ENCODE measurements at regions not wholly inside any gene's neighbourhood (a gene's known extent, or its start where the extent isn't known, plus 50 kb on each side); places are given as distances from the start of the nearest gene placed in this dataset.
"Not testable (repeated sequence)": the region's sequence is repeated elsewhere in the genome, so short reads cannot be mapped to it uniquely, and the experiment has no call there.

DNA sequence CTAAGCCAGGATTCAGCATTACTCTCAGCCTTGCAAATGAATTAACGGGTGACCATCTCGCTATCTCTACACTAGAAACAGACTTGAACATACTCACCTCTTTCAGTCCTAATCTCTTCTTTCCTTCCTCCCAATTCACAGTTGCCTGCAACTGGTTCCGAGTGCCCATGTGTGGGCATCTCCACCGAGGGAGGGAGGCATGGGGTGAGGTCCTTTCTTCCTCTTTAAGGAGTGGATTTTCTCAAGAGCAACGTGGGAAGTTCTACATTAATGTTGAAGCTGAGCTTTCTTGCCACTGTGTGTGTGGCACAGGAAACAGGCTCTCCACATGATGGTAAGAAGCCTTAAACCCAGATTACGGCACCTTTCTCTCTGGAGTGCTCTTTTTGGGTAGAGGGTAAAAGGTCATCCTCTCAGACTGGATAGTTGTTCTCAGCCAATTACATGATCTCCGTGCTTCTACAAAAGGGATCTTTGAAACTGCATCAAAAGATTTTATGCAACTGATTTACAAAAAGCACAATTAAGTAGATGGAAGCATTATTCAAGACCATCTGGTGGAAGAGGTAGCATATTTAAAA is 286.8 kb upstream of the NR2F2 start:
- no peak for DNase-seq (ENCODE audit: low read depth in 3 of 3)

DNA sequence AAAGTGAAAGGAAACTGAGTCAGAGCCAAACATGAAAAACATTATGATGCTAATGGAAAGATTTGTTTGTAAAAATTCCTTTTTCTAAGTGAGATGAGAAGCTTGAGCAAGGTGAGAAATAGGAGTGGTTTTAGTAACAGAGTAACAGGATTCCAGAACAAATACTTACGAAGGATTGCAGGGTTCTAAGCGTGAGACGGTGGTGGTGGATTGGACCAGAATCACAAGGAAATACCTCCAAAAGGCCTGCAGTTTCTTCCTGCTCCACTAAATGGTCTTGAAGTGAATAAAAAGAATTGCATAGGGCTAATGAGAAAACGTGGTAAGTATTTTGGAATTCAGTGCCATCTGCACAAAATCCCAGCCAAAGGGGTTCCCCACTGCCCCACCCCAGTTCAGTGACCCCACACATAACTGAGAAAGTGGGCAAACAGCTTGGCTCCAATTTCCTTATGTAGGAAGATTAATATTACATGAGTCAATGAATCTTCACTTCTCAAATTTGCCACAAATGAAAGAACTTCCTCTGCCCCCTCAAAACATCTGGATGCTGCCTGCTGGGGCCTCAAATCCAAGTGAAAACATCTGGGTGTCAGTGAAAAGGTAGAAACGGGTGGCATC is 283.8 kb upstream of the NR2F2 start:
- no peak for DNase-seq (ENCODE audit: low read depth in 3 of 3)

DNA sequence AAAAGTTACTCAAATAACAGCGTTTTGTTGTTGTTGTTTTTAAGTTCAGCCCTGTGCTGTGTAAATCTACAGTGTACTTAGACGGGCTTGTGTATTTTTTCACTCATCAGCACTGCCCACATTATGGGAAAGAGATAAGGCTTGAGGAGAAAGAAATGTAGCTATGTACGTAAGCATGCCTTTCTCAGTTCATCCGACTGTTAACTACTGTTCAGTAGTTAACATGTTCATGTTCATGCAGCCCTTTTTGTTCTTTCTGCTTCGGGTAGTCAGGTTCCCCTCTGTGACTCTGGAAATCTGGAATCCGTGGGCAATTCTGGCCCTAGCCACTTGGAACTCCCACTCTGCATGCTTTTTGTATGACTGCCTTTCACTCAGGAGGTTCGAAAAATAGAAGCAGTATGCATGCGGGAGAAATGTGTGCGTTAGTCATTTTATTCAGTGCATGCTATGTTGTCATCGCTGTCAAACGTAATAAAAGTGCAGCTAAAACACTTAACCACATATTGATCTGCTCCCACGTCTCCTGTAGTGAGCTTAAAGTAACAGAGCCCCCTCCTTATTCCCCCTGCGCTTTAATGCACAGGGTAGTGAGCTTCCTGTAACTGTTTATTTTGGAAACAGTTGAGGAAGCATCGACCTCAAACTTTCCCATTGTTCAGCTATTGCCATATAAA is 283.1 kb upstream of the NR2F2 start:
- DNase-seq (ENCODE audit: low read depth in 3 of 3) = no peak

DNA sequence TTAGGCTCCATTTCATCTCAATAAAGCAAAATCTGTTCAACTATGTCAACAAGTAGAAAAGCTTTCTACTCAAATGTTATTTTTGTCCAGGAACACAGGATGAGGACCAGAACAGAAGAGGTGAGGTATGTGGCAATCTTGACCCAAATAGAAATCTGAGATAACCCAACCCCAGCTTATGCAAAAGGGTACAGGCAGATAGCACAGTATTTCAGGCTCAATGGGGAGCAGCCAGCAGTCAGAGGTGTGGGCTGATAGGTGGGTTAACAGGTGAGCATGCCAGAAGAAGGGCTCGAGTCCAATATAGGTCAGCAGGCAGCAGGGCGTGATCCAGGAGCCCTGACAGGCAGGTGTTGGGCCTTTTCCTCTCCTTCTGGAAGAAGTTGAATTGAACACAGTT is 281.2 kb upstream of the NR2F2 start:
- no peak for DNase-seq (ENCODE audit: low read depth in 3 of 3)

DNA sequence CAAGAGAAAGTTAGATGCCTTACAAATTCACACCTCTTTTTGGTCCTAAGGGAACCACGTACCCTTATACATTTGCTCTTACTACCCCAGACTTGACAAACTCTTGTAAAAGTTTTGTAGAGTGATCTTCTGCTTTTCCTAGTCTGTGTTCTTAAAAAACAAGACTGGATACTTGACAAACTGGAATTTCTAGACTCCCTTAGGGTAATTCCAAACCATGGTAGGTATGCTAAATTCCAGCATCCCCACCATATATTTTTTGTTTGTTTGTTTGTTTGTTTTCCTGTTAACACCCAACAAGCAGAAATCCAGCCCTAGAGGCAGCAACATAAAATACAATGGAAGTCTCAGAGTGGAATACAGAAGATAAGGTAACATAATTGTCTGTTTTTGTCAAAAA is 280.7 kb upstream of the NR2F2 start:
- no peak for DNase-seq (ENCODE audit: low read depth in 3 of 3)

DNA sequence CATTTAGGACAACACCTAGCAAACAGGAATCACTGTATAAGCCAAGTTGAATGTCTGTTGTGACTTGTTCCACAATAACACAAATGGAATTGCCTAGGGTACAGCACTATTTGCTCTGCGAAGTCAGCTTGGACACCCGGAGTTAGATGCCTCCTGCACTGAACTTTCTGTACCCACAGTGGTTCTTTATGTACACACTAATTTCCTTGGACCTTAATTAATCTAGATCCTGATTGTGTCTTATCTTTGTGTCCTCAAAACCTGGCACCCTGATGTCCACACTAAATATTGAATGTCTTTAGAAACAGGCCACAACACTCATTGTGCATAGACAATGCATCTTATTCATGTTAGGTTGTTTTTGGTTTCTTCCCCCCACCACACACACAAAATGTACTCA is 278.9 kb upstream of the NR2F2 start:
- DNase-seq (ENCODE audit: low read depth in 3 of 3) = no peak

DNA sequence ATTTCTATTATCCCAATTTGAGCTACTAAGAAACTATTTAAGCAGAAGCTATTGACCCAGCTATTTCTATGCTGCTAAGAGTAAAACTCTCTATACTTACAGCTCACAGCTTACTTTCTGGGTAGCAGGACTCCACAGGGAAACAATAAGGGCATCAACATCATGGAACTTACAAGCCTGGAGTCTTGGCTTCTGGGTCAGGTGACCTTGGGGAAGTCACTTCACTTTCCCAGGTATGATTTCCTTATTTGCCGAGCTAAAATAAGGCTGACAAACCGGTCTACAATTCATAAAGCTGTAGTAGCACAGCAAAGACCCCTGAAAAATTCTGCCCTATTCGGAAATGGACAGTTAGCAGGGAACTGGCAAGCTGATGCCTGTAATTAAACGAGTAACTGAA is 278.3 kb upstream of the NR2F2 start:
- no peak for DNase-seq (ENCODE audit: low read depth in 3 of 3)

DNA sequence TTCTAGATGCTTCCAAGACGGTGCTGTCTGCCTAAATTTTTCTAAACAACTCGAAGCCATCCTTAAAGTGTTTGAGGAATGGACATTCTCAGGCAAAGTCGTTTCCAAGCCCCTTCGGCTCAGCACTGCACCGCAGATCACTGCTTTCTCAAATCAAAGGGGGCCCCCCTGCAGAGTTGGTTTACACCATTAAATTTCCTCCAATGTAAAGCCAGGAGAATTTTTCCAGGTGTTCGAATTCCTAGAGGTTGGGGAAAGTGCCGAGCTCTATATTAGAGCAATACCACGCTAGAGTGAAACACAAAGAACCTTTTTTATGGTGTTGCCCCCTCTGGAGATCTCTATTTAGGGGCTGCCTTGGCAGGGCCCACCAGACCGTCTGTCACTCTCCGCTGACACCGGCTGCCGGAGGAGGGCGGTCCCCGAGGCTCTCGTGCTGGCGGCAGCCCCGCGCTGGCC is 277.9 kb upstream of the NR2F2 start:
- DNase-seq (ENCODE audit: low read depth in 3 of 3) = no peak

DNA sequence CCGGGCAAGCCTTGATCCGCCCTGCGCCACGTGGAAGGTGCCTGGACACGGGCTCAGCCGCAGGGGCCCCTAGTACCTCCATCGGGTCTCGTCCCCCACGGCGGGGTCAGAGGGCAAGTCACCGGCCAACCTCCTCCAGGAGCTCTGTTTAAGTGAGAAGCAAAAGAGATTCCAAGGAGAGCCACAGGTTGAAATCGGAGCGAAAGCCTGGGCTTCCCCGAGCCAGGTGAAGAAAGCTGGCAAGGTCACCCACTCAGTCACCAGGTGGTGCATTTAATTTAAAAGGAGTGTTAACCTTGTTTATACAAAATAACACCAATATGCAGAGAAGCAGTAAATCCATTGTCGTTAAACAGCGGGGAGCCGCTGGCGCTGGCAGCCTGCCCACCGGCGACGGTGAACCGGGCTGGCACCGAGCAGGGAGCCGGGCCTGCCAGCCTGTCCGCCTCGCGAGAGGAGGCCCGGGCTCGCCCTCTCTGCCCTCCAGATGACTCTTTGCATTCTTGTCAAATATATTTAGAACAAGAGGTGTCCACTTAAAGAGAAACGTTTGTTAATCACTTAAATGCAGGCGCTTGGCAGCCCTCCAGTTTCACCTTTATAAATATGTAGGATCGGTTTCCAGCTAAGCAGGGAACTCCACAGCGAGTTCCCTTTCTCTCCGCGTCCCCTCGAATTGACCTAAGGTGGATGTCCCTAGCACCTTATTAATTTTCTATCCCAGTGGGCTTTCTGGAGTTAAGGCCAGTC is 277.3 kb upstream of the NR2F2 start:
- no peak for DNase-seq (ENCODE audit: low read depth in 3 of 3)

DNA sequence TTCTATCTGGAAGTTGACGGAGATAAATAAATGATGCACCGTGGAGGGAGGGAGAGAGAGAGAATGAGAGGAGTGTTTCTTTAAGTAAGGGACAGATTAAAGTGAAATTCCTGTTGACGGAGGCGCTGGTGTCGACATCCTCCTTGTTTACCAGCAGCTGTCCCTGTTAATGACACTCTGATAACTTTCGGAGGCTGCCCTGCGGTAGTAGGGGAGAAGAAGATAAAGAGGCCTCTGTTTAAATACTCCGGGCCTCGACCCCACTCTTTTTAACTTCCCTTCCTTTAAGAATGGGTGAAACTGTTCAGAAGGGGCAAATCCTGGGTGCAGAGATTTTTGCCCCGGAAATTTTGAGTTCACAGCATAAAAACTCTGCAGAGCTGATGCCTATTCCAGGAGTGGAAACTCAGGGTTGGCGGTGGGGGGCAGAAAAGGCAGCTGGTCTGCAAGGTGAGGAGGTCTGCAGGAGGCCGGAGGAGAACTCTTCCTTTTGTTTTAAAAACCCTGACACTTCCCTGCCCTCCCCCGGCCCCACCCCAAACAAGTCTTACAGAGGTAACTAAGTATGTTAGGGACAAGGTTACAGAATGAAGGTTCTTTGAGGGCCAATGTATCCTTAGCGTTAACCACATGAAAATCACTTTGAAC is 276.6 kb upstream of the NR2F2 start:
- no peak for DNase-seq (ENCODE audit: low read depth in 3 of 3)

DNA sequence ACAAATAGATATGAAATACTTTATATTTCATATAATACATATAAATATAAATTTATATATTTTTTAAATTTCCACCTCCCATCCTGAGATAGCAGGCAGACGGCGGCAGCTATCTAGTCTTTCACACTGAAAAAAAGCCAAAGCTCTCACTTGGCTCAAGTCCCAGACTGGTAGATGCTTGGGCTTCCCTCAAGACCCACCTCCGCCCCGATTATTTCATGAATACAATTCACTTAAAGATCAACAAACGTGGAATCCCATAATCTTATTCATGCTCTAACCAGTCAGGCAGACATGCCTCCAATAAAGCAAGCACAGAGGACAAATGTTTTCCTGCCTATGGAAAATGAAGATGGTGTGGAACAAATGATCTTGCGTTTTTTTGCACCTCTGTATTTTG is 275.9 kb upstream of the NR2F2 start:
- DNase-seq (ENCODE audit: low read depth in 3 of 3) = no peak

DNA sequence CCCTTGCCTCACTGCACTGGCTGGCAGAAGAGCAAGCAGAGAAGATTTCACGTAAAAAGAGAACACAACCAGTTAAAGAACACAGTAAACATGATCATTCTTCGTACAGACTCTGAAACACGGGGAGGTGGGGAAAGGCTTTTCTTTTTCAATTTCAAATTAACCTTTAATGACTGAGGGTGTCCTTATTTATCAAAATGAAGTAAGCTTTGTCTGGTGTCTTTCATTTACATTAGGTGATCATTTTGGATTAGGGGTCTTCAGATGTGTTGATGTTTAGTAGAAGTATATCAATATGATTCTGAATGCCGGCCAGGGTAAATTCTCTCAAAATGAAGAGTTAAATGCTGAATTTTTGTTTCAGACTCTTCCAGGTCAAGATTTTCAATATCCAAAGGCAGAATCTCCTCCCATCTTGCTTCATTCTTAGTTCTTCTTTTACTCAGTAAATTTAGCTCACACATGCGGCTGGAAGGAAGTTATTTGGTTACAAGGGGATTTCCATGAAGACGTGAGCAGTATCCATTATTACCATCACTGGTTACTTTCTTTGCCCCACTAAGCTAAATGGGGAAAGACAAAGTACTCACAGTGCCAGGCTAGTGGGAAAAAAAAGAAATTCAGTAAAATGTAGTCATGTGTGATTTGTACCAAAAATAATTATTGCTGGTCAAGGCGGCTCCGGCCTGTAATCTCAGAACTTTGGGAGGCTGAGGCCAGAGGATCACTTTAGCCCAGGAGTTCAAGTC is 272.2 kb upstream of the NR2F2 start:
- no peak for DNase-seq (ENCODE audit: low read depth in 3 of 3)

DNA sequence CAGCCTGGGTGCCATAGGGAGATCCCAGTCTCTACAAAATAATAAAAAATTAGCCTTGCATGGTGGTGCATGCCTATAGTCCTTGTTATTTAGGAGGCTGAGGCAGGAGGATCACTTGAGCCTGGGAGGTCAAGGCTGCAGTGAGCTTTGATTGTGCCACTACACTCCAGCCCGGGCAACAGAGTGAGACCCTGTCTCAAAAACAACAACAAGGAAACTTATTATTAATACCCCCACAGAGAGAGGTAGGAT is 271.7 kb upstream of the NR2F2 start:
- not testable (repeated sequence) for DNase-seq (ENCODE audit: low read depth in 3 of 3)

DNA sequence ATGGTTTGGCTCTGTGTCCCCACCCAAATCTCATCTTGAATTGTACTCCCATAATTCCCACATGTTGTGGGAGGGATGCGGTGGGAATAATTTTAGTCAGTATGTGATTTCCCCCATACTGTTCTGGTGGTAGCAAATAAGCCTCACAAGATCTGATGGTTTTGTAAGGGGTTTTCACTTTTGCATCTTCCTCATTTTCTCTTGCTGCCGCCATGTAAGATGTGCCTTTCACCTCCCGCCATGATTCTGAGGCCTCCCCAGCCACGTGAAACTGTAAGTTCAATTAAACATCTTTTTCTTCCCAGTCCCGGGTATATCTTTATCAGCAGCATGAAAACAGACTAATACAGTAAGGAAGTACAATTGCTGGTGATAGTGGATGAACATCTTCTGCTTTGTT is 269.9 kb upstream of the NR2F2 start:
- not testable (repeated sequence) for DNase-seq (ENCODE audit: low read depth in 3 of 3)

DNA sequence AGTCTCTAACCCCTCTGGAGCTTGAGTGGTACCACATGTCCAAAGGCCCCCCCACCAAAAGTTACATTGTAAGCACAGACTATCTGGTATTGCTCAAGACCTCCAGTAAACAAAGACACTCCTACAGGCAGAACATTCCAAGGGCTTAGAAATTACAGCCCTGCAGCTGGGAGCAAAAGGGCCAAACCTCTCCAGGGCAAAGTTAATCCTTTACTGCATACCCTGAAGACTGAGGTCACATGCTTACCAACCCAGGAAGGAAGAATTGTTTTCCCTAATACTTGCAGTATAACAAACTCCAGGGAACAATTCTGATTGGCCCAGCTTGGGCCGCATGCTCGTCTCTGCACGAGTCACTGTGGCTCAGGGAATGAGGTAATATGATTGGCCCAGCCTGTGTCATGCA is 266.1 kb upstream of the NR2F2 start:
- DNase-seq (ENCODE audit: low read depth in 3 of 3) = no peak

DNA sequence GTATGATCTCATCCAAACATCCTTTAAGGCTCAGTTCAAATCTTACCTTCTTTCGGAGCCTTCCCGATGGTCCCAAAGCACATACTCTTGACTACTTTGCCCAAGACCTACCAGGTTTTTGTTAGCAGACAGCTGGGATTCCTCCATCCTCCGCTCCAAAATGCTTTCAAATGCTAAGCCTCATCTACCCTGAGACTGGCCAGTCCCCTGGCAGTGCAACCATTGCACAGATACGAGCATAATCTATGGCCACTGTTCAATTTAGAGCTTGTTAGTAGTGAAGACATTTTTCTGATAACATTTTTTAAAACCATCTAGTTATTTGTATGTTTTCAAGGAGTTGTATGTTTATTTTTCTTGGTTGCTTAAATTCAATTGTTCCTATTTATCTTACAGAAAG is 264.4 kb upstream of the NR2F2 start:
- no peak for DNase-seq (ENCODE audit: low read depth in 3 of 3)

DNA sequence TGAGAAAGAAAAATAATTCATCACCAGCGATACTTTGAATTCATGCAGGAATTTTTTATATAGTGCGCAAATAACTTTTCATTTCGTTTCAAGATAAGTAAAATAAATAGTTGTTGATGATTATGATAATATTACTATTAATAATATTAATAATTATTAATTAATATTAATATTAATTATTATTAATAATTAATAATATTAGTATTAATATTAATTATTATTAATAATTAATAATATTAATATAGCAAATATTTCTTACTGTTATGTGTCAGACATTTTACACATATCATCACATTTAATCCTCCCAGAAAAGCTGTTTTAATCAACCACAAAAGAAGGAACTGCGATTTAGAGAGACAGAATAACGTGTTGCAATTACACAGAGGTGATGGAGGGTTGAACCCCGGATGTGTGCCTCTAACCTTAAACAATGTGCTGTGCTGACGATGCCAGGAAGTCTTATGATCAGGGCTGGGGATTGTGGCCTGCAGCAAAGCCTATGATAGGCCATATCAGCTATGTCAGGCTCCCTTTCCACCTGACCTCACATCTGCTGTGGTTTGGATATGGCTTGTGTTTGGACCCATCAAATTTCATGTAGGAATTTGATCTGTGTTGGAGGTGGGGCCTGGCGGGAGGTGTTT is 263.5 kb upstream of the NR2F2 start:
- no peak for DNase-seq (ENCODE audit: low read depth in 3 of 3)

DNA sequence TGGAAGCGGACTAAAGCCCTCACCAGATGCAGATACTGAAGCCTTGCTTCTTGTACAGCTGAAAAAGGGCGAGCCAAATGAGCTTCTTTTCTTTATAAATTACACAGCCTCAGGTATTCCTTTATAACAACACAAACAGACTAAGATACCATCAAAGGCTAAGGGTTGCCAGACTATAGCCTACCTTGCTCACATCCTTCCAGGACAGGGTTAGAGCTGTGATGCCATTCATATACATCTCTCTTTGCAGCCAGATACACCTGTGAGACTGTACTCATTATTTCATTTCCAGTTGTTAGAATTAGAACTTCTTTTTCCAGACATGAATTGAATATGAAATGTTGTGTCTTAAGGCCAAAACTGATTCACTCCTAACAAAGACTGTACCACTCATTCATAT is 262.8 kb upstream of the NR2F2 start:
- no peak for DNase-seq (ENCODE audit: low read depth in 3 of 3)

DNA sequence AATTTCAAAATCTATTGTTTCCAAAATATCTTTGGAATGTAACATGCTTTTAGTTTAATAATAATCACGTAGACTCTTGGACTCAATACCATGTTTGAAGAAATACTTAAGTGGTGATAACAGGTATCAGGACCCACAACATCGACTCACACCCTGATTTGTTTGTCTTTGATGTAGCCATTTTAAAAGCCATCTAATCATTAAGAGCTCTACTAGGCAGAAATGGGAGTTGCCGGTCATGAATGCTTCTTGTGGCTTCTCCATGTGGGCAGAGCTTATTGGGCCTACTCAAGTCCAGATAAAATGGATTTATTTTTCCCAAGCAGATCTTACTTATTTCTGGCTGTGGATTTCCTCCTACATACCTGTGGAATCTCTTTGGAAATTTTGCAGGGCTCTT is 261.6 kb upstream of the NR2F2 start:
- no peak for DNase-seq (ENCODE audit: low read depth in 3 of 3)

DNA sequence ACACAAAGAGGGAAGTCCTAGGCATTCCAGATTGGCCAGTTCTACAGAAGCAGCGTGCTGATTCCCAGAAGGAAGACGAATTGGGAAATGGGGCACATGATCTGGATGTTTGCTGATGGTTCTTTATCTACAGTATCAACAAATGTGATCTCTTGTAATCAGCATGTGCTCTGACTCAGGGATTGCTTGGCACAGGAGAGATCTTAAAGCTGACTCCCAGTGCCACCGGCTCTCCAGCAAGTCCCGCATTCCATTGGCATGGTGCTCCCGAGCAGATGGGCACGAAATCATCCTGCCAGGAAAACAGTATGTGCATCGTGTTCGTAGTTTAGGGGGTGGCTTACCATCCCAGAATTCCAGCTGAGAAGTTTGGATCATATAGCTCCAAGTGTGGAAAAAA is 259.9 kb upstream of the NR2F2 start:
- DNase-seq (ENCODE audit: low read depth in 3 of 3) = no peak

DNA sequence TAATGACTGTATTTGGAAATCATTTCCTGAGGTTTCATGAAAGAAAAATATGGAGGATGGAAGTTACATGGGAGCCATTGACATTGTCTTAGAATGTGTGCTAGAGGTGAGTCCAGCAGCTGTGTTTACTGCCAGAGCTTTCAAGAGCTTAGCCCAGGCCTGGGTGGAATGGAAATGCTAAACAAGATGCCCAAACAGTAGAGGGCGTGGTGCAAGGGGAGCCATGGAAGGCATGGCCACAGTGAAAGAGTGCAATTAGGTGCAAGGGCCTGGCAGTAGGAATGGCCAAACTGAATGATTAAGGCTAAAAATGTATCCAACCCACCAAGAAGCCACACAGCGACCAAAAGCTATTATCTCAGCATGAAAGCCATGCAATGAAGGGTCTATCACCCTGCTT is 257.7 kb upstream of the NR2F2 start:
- no peak for DNase-seq (ENCODE audit: low read depth in 3 of 3)
